Naive thymus-derived CD8-positive, alpha-beta T cell (primary cell): ENCODE measurements at regions not wholly inside any gene's neighbourhood (a gene's known extent, or its start where the extent isn't known, plus 50 kb on each side); places are given as distances from the start of the nearest gene placed in this dataset.

Experiments
- ATAC-seq, 2 donors: fragments of 150-1000 bp; cut with Tn5 transposase in 1 of 2; sonication (Bioruptor Pico), chemical (Tn5 transposase) in 1 of 2; 1 replicate in 1 of 2; 2 replicates in 1 of 2; pipeline ENCODE4 v1.10.0; 2021; ENCODE audit warnings: mild to moderate bottlenecking in 2 of 2, moderate library complexity in 2 of 2
- POLR2A ChIA-PET: fragments of 350-600 bp; sonication (Branson Sonifier 250); formaldehyde crosslinking; loops from one replicate; lab custom pipeline; 2021; ENCODE audit warnings: antibody characterized with exemption; lab: Charles Lee
- DNase-seq, 10 donors: peaks; one replicate each; pipeline versions ENCODE4 v3.0.0 to v3.0.0-alpha.2; 2020 to 2022
- H3K27ac Mint-ChIP-seq, 10 donors: one replicate each; pipeline ENCODE4 v1.8.0; 2020 to 2022; ENCODE audit warnings: mild to moderate bottlenecking in 10 of 10, mixed read lengths in 10 of 10, moderate library complexity in 4 of 10, inconsistent platforms in 1 of 10
- H3K27me3 Mint-ChIP-seq, 5 donors: one replicate each; pipeline ENCODE4 v1.8.0; 2021 to 2022; ENCODE audit warnings: mixed read lengths in 5 of 5
- H3K36me3 Mint-ChIP-seq, 3 donors: one replicate each; pipeline ENCODE4 v1.8.0; 2020 to 2022; ENCODE audit warnings: mixed read lengths in 3 of 3, mild to moderate bottlenecking in 2 of 3, inconsistent platforms in 1 of 3
- H3K4me1 Mint-ChIP-seq, 4 donors: one replicate each; pipeline ENCODE4 v1.8.0; 2021 to 2022; ENCODE audit warnings: mixed read lengths in 4 of 4
- H3K4me3 Mint-ChIP-seq, 10 donors: one replicate each; pipeline ENCODE4 v1.8.0; 2020 to 2022; ENCODE audit warnings: mild to moderate bottlenecking in 10 of 10, mixed read lengths in 10 of 10, moderate library complexity in 6 of 10, inconsistent platforms in 1 of 10
- H3K9me3 Mint-ChIP-seq, 9 donors: one replicate each; pipeline ENCODE4 v1.8.0; 2020 to 2022; ENCODE audit warnings: mixed read lengths in 9 of 9, mild to moderate bottlenecking in 3 of 9, inconsistent platforms in 1 of 9, moderate library complexity in 1 of 9

DNA sequence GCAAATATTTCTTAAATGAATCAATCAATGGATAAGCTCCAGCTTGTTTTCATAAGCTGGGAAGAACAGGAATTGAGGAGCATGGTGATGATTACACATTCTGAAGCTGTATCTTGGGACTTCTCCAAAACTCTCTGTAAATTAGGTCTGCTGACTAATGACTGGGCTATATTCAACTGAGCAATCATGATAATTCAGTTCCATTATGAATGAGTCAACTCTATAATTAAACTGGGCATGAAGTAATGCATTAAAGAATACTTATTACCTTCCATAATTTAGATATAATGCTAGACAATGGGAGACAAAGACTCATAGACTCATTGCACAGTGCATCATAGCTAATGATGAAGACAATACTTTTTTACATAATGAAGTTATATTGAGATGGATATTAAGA lies 207.4 kb downstream of the CBLN2 start:
- POLR2A ChIA-PET, result no interaction called here
- Mint-ChIP-seq H3K9me3 (peaks cover 0 to 17% (median 0%) of the 10 kb centered on the region in 9 donors), H3K27me3 (no peaks in the 10 kb centered on the region), H3K36me3 (no peaks in the 10 kb centered on the region), H3K27ac (no peak overlapping the region), H3K4me1 (no peaks in the 10 kb centered on the region), H3K4me3 (no peak overlapping the region)
- DNase-seq (no peak), ATAC-seq (no peak)

DNA sequence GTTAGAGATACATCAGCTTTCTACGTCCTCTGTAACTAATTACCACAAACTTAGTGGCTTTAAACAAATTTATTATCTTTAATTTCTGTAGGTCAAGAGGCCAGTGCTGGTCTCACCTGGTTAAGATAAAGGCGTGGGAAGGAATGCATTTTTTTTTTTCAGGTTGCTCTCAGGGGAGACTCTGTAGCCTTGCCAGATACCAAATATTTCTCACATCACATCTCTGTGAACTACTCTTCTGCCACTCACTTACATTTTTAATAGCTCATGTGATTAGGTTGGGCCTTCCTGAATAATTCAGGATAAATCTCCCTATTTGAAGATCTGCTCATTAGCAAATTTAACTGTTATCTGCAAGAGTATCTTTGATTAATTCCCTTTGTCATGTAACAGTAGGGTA lies 214.6 kb downstream of the CBLN2 start:
- Mint-ChIP-seq H3K27ac (no peak overlapping the region), H3K4me3 (no peak overlapping the region), H3K36me3 (no peaks in the 10 kb centered on the region), H3K27me3 (no peaks in the 10 kb centered on the region), H3K4me1 (no peaks in the 10 kb centered on the region), H3K9me3 (peaks cover 0 to 16% (median 0%) of the 10 kb centered on the region in 9 donors)
- no peak for DNase-seq
- ATAC-seq, result no peak
- POLR2A ChIA-PET, result no interaction called here

GRCh38 chr18:72325307-72325706 lies 218.8 kb downstream of the CBLN2 start:
- ATAC-seq (no peak), DNase-seq (no peak)
- no peak overlapping the region for H3K27ac Mint-ChIP-seq
- H3K9me3 Mint-ChIP-seq, result peaks cover 0 to 3% (median 1%) of the 10 kb centered on the region in 9 donors
- no peaks in the 10 kb centered on the region for H3K36me3 Mint-ChIP-seq
- H3K4me1 Mint-ChIP-seq, result no peaks in the 10 kb centered on the region
- no peak overlapping the region for H3K4me3 Mint-ChIP-seq
- POLR2A ChIA-PET, result no interaction called here
- H3K27me3 Mint-ChIP-seq, result no peaks in the 10 kb centered on the region

DNA sequence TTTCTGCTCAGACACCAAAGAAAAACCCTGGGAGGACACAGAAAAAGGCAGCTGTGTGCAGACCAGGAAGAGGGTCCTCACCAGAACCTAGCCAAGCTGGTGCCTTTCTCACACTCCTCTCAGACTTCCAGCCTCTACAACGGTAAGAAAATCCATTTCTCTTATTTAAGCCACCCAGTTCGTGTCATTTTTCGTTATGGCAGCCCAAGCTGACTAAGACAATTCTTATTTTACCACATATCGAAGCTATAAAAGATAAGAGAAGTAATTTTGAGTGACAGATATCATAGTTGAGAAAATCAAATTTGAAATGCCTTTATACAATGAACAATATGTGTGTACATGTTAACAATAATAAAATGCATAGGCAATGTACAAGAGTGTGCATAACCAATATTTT lies 219.5 kb downstream of the CBLN2 start:
- DNase-seq, result no peak
- no peaks in the 10 kb centered on the region for H3K27me3 Mint-ChIP-seq
- no peak overlapping the region for H3K27ac Mint-ChIP-seq
- POLR2A ChIA-PET, result interaction anchor here (0.5 kb wide), 1 partner anchor 30 kb away, joined by 3 read pairs; no protein-coding TSS in a partner anchor
- no peaks in the 10 kb centered on the region for H3K36me3 Mint-ChIP-seq
- no peak overlapping the region for H3K4me3 Mint-ChIP-seq
- H3K9me3 Mint-ChIP-seq, result peaks cover 0 to 3% (median 1%) of the 10 kb centered on the region in 9 donors
- no peaks in the 10 kb centered on the region for H3K4me1 Mint-ChIP-seq
- ATAC-seq, result no peak

GRCh38 chr18:72316497-72316896 lies 227.6 kb downstream of the CBLN2 start:
- Mint-ChIP-seq H3K4me1 (no peaks in the 10 kb centered on the region), H3K4me3 (no peak overlapping the region), H3K27ac (no peak overlapping the region), H3K27me3 (peaks cover 0 to 5% (median 0%) of the 10 kb centered on the region in 5 donors), H3K9me3 (peaks cover 0 to 10% (median 4%) of the 10 kb centered on the region in 9 donors), H3K36me3 (no peaks in the 10 kb centered on the region)
- DNase-seq (no peak), ATAC-seq (no peak)
- POLR2A ChIA-PET, result no interaction called here

GRCh38 chr18:72283148-72283925 lies 260.8 kb downstream of the CBLN2 start:
- no peak for ATAC-seq
- no peaks in the 10 kb centered on the region for H3K36me3 Mint-ChIP-seq
- H3K9me3 Mint-ChIP-seq, result peaks cover 0 to 10% (median 3%) of the 10 kb centered on the region in 9 donors
- no peaks in the 10 kb centered on the region for H3K27me3 Mint-ChIP-seq
- no peak overlapping the region for H3K27ac Mint-ChIP-seq
- no peaks in the 10 kb centered on the region for H3K4me1 Mint-ChIP-seq
- POLR2A ChIA-PET, result no interaction called here
- no peak overlapping the region for H3K4me3 Mint-ChIP-seq
- no peak for DNase-seq

DNA sequence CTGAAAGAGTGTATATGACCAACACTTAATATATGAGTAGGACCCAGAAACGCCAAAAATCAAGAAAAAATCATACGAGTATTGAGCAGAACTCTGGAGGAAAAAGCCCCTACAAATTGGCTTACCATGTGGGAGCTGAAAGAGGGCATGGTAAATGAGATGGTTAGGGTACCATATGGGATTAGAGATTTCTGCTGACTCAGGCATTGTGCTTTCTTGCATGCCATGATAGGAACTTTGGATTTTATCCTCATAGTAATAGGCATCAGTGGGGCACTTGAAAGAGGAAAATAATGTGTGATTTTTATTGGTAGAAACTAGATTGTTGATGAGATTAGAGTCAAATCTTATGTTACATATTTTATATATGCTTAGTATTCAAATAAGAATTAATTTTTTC lies 271.1 kb downstream of the CBLN2 start:
- Mint-ChIP-seq H3K9me3 (peaks cover 8 to 29% (median 11%) of the 10 kb centered on the region in 9 donors), H3K36me3 (no peaks in the 10 kb centered on the region), H3K27me3 (peaks cover 0 to 5% (median 0%) of the 10 kb centered on the region in 5 donors), H3K4me3 (no peak overlapping the region), H3K27ac (no peak overlapping the region), H3K4me1 (no peaks in the 10 kb centered on the region)
- POLR2A ChIA-PET, result no interaction called here
- ATAC-seq (no peak), DNase-seq (no peak)

DNA sequence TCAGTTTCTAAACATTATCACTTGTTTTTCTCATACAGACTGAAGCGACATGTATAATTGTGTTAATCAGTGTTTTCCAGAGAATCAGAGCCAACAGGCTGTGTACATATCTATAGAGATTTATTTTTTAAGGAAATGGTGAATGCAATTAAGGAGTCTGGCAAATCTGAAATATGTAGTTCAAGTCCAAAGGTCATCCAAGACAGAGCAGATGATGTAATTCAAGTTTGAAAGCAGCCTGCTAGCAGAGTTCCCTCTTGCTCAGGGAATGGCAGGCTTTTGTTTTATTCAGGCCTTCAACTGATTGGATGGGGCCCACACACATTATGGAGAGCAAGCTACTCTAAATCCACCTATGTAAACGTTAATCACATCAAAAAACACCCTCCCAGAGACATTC lies 282.6 kb downstream of the CBLN2 start:
- no peaks in the 10 kb centered on the region for H3K4me1 Mint-ChIP-seq
- peaks cover 0 to 2% (median 0%) of the 10 kb centered on the region in 9 donors for H3K9me3 Mint-ChIP-seq
- ATAC-seq (no peak), DNase-seq (no peak)
- no peaks in the 10 kb centered on the region for H3K36me3 Mint-ChIP-seq
- H3K4me3 Mint-ChIP-seq, result no peak overlapping the region
- H3K27me3 Mint-ChIP-seq, result no peaks in the 10 kb centered on the region
- POLR2A ChIA-PET, result no interaction called here
- no peak overlapping the region for H3K27ac Mint-ChIP-seq

DNA sequence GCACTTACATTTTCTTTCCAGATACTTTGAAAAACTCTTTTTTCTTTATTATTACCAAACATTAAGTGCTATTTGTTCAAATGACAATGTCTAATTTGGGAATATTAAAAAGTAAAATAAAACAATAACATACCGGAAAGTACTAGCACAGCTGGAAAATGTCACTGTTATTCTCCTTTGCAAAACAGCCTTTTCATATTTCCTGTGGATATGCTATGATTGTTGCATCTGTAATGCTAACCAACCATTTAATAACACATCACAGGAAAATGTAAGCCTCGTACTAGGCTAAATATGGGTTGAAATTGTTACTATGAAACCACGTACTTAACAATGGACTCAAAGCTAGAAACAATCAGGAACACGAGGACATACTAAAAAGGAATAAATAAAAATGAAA lies 298.1 kb downstream of the CBLN2 start:
- Mint-ChIP-seq H3K9me3 (peaks cover 0 to 14% (median 0%) of the 10 kb centered on the region in 9 donors), H3K4me3 (no peak overlapping the region), H3K36me3 (no peaks in the 10 kb centered on the region), H3K4me1 (no peaks in the 10 kb centered on the region), H3K27me3 (no peaks in the 10 kb centered on the region), H3K27ac (no peak overlapping the region)
- no peak for ATAC-seq
- POLR2A ChIA-PET, result no interaction called here
- DNase-seq, result no peak

DNA sequence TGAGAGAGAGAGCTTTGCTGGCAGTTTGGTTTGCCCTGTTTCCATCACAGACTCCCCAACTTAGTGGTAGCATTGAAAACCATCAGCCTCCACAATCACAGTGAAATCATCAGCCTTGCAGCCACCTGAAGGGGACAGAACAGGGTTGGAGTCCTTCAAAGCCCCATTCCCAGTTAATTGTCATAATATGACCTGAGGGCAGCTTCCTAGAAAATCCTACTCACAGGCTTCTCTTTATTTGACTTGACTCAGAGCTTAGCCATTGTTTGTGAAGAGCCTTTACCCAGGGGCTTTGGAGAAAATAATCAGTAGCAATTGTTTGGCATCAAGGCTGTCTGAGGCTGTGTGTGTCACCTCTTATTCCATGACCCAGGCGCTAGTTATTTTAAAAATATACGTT lies 308.7 kb downstream of the CBLN2 start:
- DNase-seq (no peak), ATAC-seq (no peak)
- POLR2A ChIA-PET, result no interaction called here
- Mint-ChIP-seq H3K4me1 (no peaks in the 10 kb centered on the region), H3K27ac (no peak overlapping the region), H3K27me3 (no peaks in the 10 kb centered on the region), H3K9me3 (peaks cover 0 to 9% (median 0%) of the 10 kb centered on the region in 9 donors), H3K36me3 (no peaks in the 10 kb centered on the region), H3K4me3 (no peak overlapping the region)

DNA sequence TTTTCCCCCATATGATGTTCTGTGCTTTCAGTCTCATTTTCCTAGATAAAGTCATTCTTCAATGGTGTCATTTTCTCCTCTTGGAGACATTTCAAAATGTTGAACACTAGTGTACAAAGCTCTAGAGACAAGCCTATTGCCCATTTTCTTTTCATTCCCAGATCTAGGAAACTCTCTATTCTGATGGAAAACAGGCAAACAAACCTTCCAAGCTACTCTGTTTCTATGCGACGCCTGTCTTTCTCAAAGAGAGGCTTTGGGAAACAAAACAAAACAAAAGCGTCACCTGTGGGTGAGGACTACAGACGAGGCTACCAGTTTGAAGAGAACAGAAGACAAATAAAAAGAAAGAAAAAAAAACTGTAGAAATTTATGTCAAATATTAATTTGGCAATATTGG lies 311.0 kb downstream of the CBLN2 start:
- no peaks in the 10 kb centered on the region for H3K36me3 Mint-ChIP-seq
- no peaks in the 10 kb centered on the region for H3K27me3 Mint-ChIP-seq
- peaks cover 0 to 9% (median 0%) of the 10 kb centered on the region in 9 donors for H3K9me3 Mint-ChIP-seq
- POLR2A ChIA-PET, result no interaction called here
- no peak overlapping the region for H3K4me3 Mint-ChIP-seq
- no peak for DNase-seq
- H3K27ac Mint-ChIP-seq, result no peak overlapping the region
- H3K4me1 Mint-ChIP-seq, result no peaks in the 10 kb centered on the region
- ATAC-seq, result no peak

- Mint-ChIP-seq H3K27ac (no peak overlapping the region), H3K4me3 (no peak overlapping the region), H3K36me3 (no peaks in the 10 kb centered on the region), H3K9me3 (peaks cover 0 to 9% (median 0%) of the 10 kb centered on the region in 9 donors), H3K4me1 (no peaks in the 10 kb centered on the region), H3K27me3 (no peaks in the 10 kb centered on the region)
- ATAC-seq (no peak), DNase-seq (no peak)
- POLR2A ChIA-PET, result no interaction called here
Observed at GRCh38 chr18:72232644-72233043, 311.5 kb downstream of the CBLN2 start.

DNA sequence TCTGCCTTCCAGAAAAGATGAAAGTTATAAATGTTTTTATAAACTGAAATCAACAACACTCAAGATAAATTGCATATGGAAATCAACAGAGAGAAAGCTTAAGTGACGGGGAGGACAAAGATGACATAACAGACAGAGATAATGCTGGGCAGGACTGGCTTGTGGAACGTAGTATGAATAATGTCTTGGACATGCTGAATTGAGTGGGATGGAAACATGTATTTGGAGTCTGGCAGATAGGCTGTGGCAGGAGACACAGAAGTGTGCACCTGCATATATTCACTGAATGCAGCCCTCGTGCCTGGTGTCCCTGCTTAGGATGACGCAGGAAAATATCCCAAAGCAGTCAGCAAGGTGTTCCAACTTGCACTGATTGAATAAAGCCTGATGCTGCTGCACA lies 318.2 kb downstream of the CBLN2 start:
- Mint-ChIP-seq H3K36me3 (no peaks in the 10 kb centered on the region), H3K27ac (no peak overlapping the region), H3K4me3 (no peak overlapping the region), H3K4me1 (no peaks in the 10 kb centered on the region), H3K9me3 (peaks cover 0 to 6% (median 4%) of the 10 kb centered on the region in 9 donors), H3K27me3 (peaks cover 0 to 1% (median 0%) of the 10 kb centered on the region in 5 donors)
- DNase-seq (no peak), ATAC-seq (no peak)
- POLR2A ChIA-PET, result no interaction called here

GRCh38 chr18:72223733-72224132 lies 320.4 kb downstream of the CBLN2 start:
- H3K4me3 Mint-ChIP-seq, result no peak overlapping the region
- POLR2A ChIA-PET, result no interaction called here
- H3K36me3 Mint-ChIP-seq, result no peaks in the 10 kb centered on the region
- peaks cover 0 to 1% (median 0%) of the 10 kb centered on the region in 5 donors for H3K27me3 Mint-ChIP-seq
- no peaks in the 10 kb centered on the region for H3K4me1 Mint-ChIP-seq
- DNase-seq, result no peak
- no peak overlapping the region for H3K27ac Mint-ChIP-seq
- no peak for ATAC-seq
- H3K9me3 Mint-ChIP-seq, result peaks cover 0 to 12% (median 6%) of the 10 kb centered on the region in 9 donors
